AML-193 (cell line): ENCODE measurements at regions not wholly inside any gene's neighbourhood (a gene's known extent, or its start where the extent isn't known, plus 50 kb on each side); places are given as distances from the start of the nearest gene placed in this dataset.

Experiments used
- DNase-seq, 2 experiments: peaks; one replicate each; lab custom pipeline; 2025; lab: John Stamatoyannopoulos, UW

DNA sequence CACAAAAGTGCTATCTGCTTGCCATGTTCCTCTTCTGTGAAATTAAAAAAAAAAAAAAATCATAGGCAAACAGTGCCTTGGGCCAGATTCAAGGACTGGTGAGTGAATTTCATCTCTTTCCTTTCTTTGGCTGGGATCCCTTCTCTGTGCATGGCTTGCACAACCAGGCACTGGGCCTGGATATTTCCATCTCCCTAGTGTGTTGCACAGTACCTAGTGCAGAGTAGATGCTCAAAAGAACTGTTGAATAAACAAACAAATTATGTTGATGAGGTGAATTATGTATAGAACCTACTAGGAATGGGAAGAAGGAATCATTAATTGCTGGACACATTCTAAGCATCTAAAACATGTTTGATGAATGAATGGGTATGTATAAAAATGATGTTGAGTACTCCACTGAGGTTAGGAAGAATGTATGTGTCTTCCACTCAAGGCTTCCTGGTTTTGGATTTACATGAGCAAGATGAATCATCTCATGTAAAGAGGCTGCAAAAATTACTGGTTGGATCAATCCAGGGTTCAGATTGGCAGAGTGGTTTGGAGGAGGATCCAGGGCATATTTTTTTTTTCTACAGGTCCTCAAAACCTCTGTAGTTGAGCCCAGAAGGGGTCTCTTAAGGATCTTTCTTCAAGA lies 93.2 kb downstream of the EMP1 start:
- no peak for DNase-seq

- DNase-seq, result no peak
Observed at GRCh38 chr12:13288937-13289652, 92.6 kb downstream of the EMP1 start.

DNA sequence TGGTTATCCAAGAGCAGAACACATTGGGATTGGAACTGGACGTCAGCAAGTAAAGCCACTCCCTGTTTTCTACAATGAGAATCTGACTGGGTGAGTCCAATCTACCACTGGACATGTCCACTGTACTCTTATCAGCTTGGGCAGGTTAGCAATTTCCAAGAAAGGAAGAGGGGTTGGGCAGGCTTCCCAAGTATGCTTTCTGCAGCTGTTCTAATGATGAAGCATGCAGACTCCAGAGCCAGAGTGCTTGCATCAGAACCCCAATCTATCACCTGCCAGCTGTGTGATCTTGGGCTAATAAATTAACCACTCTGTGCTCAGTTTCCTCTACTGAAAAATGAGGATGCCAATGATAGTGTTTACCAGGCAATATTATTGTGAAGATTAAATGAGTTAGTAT lies 92.0 kb downstream of the EMP1 start:
- no peak for DNase-seq

DNA sequence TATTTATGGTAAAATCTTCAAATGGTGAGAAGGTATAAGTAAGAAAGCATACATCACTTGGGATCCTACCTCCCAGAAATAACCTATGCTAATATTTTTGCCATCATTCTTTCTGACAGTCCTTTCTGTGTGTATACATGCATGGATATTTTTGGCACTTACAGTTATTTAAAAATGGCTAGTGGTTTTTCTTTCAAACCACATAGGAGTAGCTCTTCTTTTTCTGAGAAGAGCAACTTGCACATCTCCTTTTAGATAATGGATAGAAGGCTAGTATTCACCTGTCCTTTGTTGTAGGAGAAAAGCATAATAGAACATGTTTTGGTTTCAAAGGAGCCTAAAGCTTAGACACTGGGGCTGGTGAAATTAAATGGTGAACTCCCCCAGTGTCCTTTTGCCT lies 87.3 kb downstream of the EMP1 start:
- DNase-seq, result no peak

DNA sequence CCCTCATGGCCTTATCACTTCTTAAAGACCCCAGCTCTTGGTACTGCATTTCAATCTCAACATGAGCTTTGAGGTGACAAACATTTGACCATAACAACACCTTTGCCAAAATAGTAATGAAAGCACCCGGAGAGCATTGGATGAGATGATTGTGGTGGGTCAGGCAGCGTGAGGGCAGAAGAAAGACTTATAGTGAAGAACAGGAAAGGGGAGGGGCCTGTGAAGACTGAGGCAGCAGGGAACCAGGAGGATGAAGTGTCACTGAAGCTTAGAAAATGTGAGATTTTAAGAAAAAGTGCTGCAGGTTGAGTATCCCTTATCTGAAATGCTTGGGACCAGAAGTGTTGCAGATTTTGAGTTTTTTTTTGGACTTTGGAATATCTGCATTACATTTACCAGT lies 86.3 kb downstream of the EMP1 start:
- no peak for DNase-seq

DNA sequence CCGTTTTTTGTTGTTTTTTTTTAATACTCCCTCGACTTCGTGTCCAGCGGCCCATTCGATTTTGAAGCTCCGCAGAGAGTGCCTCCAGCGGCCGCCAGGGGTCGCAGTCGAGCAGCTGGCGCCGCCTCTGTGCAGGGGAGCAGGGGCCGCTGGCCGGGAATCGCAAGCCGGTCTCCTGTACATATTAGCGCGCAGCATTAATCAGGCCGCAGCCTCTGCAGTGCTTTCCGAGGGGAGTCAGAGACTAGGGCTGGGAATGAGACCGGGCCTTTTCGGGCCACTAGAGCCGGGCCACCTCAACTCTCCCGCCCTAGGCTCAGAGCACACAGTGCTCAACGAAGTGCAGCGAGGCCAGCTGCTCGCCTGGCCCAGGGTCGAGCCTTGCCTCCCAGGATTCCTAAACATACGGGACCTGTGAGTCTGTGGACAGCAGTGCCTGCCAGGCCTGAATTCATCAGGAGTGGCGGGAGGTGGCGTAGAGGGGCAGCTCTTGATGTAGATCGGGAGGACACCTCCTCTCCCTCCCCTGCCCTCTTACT lies 81.8 kb downstream of the EMP1 start:
- peak in 1 of 2 experiments; percentile 13 for DNase-seq

DNA sequence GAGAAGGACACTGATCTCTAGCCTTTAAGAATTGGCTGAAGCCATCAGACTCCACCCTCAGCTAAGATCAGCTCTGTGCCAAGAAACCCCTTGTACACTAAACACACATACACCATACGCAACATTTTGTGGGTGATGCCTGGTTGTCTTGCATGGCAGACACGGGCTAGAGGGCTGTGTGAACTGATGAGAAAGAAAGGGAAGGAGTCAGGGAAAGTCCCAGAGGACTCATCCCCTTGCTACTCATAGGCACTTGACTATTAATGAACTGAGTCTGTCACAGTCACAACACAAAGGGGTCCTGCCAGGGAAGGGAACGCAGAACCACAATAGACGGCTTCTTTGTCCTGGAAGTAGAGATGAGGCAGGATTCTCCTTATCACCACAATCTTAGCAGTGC lies 80.8 kb downstream of the EMP1 start:
- DNase-seq, result no peak

- DNase-seq, result no peak
Observed at GRCh38 chr12:13275241-13276085, 78.9 kb downstream of the EMP1 start.

- DNase-seq, result no peak
Observed at GRCh38 chr12:13273850-13274249, 77.3 kb downstream of the EMP1 start.

DNA sequence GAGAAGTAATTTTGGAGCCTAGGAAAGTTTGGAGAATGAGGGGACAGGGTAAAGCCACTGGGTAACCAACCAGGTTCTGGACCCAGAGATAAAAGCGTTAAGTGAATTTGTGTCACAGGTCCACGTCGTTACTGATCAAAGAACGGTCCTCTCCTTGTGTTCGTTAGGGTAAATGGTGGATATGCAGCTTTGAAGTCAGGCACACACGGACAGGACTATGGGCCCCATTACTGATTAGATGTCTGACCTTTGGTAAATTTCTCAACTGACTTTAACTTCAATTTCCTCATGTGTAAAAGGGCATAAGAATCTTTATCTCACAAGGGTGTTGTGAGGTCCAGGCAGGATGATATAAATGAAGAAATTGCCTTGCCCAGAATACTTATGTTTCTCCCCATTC lies 76.6 kb downstream of the EMP1 start:
- DNase-seq, result no peak

DNA sequence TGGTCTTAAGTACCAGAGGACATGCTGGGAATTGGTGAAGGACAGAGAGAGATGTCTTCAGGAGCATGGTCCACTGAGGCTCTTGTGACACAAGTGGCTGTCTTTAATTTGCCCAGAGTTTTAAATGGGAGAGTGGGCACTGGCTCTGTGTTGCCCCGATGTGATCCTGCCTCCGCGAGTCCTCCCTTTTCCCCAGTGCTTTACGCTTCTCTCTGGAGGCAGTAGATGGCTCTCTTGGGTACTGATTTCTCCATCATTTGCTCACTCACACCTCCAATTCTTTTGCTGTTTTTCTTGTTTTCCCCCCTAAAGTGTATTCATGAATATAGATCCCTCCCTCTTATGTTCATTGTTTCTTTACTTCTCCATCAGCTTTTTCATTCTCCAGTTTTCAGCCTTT lies 74.3 kb downstream of the EMP1 start:
- DNase-seq, result no peak
